IMR-90 (cell line): ENCODE measurements at regions not wholly inside any gene's neighbourhood (a gene's known extent, or its start where the extent isn't known, plus 50 kb on each side); places are given as distances from the start of the nearest gene placed in this dataset.

ENCODE experiments used
- ATAC-seq: fragments of 200-7000 bp; cut with Tn5 transposase; 2 replicates; pipeline ENCODE4 v1.9.1; 2020; ENCODE audit warnings: low read depth, mild to moderate bottlenecking, moderate library complexity
- BruUV-seq: library from RNA; stranded (reverse); fragments of 400-500 nt; replicated peaks from 2 replicates; lab custom pipeline; 2021; lab: Mats Ljungman, UMichigan
- CTCF ChIA-PET: fragments of 300-600 bp; formaldehyde crosslinking; extraction: SDS; loops from one replicate; lab custom pipeline; 2021; ENCODE audit warnings: antibody characterized with exemption; lab: Yijun Ruan, JAX
- POLR2A ChIA-PET: fragments of 300-600 bp; sonication (Branson Sonifier 250); formaldehyde crosslinking; loops from one replicate; lab custom pipeline; 2022; ENCODE audit warnings: antibody characterized with exemption; ENCODE audit not compliant: unreplicated experiment; lab: Charles Lee
- DNase-seq: peaks from one replicate; pipeline ENCODE4 v3.0.0; 2013
- H2AFZ ChIP-seq: replicated peaks from 2 replicates; pipeline ENCODE3; 2013; ENCODE audit warnings: low read length, mild to moderate bottlenecking; ENCODE audit not compliant: poor library complexity
- H2AK5ac ChIP-seq: 2 replicates; pipeline ENCODE4 v1.6.1; 2013; ENCODE audit warnings: low read depth, low read length, inconsistent platforms
- H2AK9ac ChIP-seq: replicated peaks from 2 replicates; pipeline ENCODE3; 2013; ENCODE audit warnings: mild to moderate bottlenecking, low read depth, low read length, moderate library complexity; ENCODE audit not compliant: poor library complexity
- H2BK120ac ChIP-seq: 2 replicates; pipeline ENCODE4 v1.6.1; 2013; ENCODE audit warnings: low read depth, low read length, inconsistent platforms
- H2BK15ac ChIP-seq: 3 replicates; pipeline ENCODE4 v1.6.1; 2013; ENCODE audit warnings: low read depth, low read length, inconsistent platforms
- H2BK20ac ChIP-seq: 2 replicates; pipeline ENCODE4 v1.6.1; 2013; ENCODE audit warnings: low read depth, mild to moderate bottlenecking, inconsistent platforms, low read length, moderate library complexity
- H2BK5ac ChIP-seq: 2 replicates; pipeline ENCODE4 v1.6.1; 2013; ENCODE audit warnings: mild to moderate bottlenecking, low read depth, low read length, inconsistent platforms; ENCODE audit not compliant: poor library complexity, severe bottlenecking
- H3K14ac ChIP-seq: replicated peaks from 2 replicates; pipeline ENCODE4 v1.6.1; 2013; ENCODE audit warnings: low read depth, low read length, inconsistent platforms
- H3K18ac ChIP-seq: 2 replicates; pipeline ENCODE4 v1.6.1; 2013; ENCODE audit warnings: low read depth, low read length, control low read depth
- H3K23ac ChIP-seq: 2 replicates; pipeline ENCODE4 v1.6.1; 2013; ENCODE audit warnings: low read depth, low read length, inconsistent platforms
- H3K27ac ChIP-seq: 2 replicates; pipeline ENCODE4 v1.5.1; 2013; ENCODE audit warnings: mild to moderate bottlenecking, control low read depth, low read length; ENCODE audit not compliant: insufficient read depth
- H3K27me3 ChIP-seq: 2 replicates; pipeline ENCODE4 v1.6.1; 2013; ENCODE audit warnings: low read length; ENCODE audit not compliant: control insufficient read depth, insufficient read depth
- H3K36me3 ChIP-seq: 2 replicates; pipeline ENCODE4 v1.6.1; 2013; ENCODE audit warnings: low read length, mixed read lengths; ENCODE audit not compliant: control insufficient read depth, insufficient read depth
- H3K4ac ChIP-seq: 2 replicates; pipeline ENCODE4 v1.6.1; 2013; ENCODE audit warnings: low read depth, low read length, inconsistent platforms
- H3K4me1 ChIP-seq: 2 replicates; pipeline ENCODE4 v1.6.1; 2013; ENCODE audit warnings: low read length, mixed read lengths; ENCODE audit not compliant: control insufficient read depth, insufficient read depth
- H3K4me2 ChIP-seq: 2 replicates; pipeline ENCODE4 v1.6.1; 2013; ENCODE audit warnings: low read depth, mild to moderate bottlenecking, control low read depth, low read length, moderate library complexity
- H3K4me3 ChIP-seq: 2 replicates; pipeline ENCODE4 v1.5.1; 2013; ENCODE audit warnings: low read depth, mild to moderate bottlenecking, control low read depth, low read length, moderate library complexity; ENCODE audit not compliant: insufficient read depth
- H3K56ac ChIP-seq: 2 replicates; pipeline ENCODE4 v1.6.1; 2013; ENCODE audit warnings: low read length, inconsistent platforms; ENCODE audit not compliant: insufficient read depth; ENCODE audit errors: extremely low read depth
- H3K79me1 ChIP-seq, 2 experiments: 2 replicates each; pipeline ENCODE4 v1.6.1; 2013; ENCODE audit warnings: low read length in 2 of 2, inconsistent platforms in 1 of 2, low read depth in 1 of 2
- H3K9ac ChIP-seq: 2 replicates; pipeline ENCODE4 v1.6.1; 2013; ENCODE audit warnings: low read depth, low read length, control low read depth
- H3K9me1 ChIP-seq: 2 replicates; pipeline ENCODE4 v1.6.1; 2013; ENCODE audit warnings: low read length, inconsistent platforms; ENCODE audit not compliant: insufficient read depth
- H3K9me3 ChIP-seq: 2 replicates; pipeline ENCODE4 v1.6.1; 2013; ENCODE audit warnings: low read length; ENCODE audit not compliant: control insufficient read depth, insufficient read depth
- H4K20me1 ChIP-seq: 2 replicates; pipeline ENCODE4 v1.6.1; 2013; ENCODE audit warnings: low read length, inconsistent platforms; ENCODE audit not compliant: insufficient read depth
- H4K5ac ChIP-seq: 2 replicates; pipeline ENCODE4 v1.6.1; 2013; ENCODE audit warnings: mild to moderate bottlenecking, low read depth, low read length, control low read depth
- H4K8ac ChIP-seq, 2 experiments: 2 replicates each; pipeline ENCODE4 v1.6.1; 2013; ENCODE audit warnings: low read depth in 2 of 2, low read length in 2 of 2, control low read depth in 1 of 2, inconsistent platforms in 1 of 2
- H4K91ac ChIP-seq: 2 replicates; pipeline ENCODE4 v1.6.1; 2013; ENCODE audit warnings: low read depth, low read length, inconsistent platforms; ENCODE audit not compliant: insufficient read depth
- CTCF ChIP-seq: conservative IDR thresholded peaks from 2 replicates; pipeline ENCODE4 v1.5.1; 2012; ENCODE audit warnings: mild to moderate bottlenecking, low read depth, low read length, improper control_type of control experiment
- ELK1 ChIP-seq: fragments of 150-350 bp; IDR thresholded peaks from 2 replicates; pipeline ENCODE4 v1.6.1; 2016; ENCODE audit warnings: low read depth, mild to moderate bottlenecking, low read length, moderate library complexity, borderline replicate concordance
- RAD21 ChIP-seq: IDR thresholded peaks from 2 replicates; pipeline ENCODE4 v1.6.1; 2012; ENCODE audit warnings: low read length, improper control_type of control experiment
- WGBS, 2 experiments: methylation state at CpG; one replicate each; pipeline versions ENCODE4 v1.1.5 to v1.1.7; 2013; ENCODE audit warnings: missing lambda C conversion rate in 2 of 2; ENCODE audit not compliant: insufficient read length in 1 of 2; ENCODE audit errors: extremely low coverage in 2 of 2; 5-methylcytosine and 5-hydroxymethylcytosine counted together
- dilution Hi-C: fragments of 300-500 bp; cut with HindIII; formaldehyde crosslinking; loops from one replicate; pipeline ENCODE4 v1.14.3; 2018; ENCODE audit warnings: low sequenced_read_pairs; ENCODE audit not compliant: unreplicated experiment
- in situ Hi-C: fragments of 300-500 bp; cut with MboI; formaldehyde crosslinking; loops from 3 replicates; pipeline ENCODE4 v1.14.3; 2019; ENCODE audit warnings: low sequenced_read_pairs, inconsistent platforms, mixed read lengths
- intact Hi-C: fragments of 100-400 bp; cut with micrococcal nuclease; formaldehyde crosslinking; loops from 2 replicates; pipeline ENCODE4 v1.10.0; 2022

- Histone ChIP-seq H2BK15ac (no peak overlapping the region), H3K14ac (no peak overlapping the region), H3K27ac (no peak overlapping the region), H3K9ac (no peak overlapping the region), H2BK20ac (no peak overlapping the region), H2AFZ (no peak overlapping the region), H3K18ac (no peak overlapping the region), H3K23ac (no peak overlapping the region), H2AK5ac (no peak overlapping the region), H4K8ac (no peak overlapping the region), H3K4me2 (no peak overlapping the region), H4K5ac (no peak overlapping the region), H3K4ac (no peak overlapping the region), H3K79me1 (no peaks in the 10 kb centered on the region), H3K4me3 (no peak overlapping the region), H3K27me3 (no peaks in the 10 kb centered on the region; the same call in 1 of the 2 replicates), H3K4me1 (no peaks in the 10 kb centered on the region), H3K9me3 (no peaks in the 10 kb centered on the region), H3K56ac (no peak overlapping the region), H2BK5ac (no peak overlapping the region), H3K36me3 (no peaks in the 10 kb centered on the region), H3K9me1 (no peaks in the 10 kb centered on the region), H4K91ac (no peak overlapping the region), H2BK120ac (no peak overlapping the region), H2AK9ac (no peak overlapping the region), H4K20me1 (no peaks in the 10 kb centered on the region)
- WGBS, 2 experiments = no CpG with 5 or more reads among the region's 2 CpGs
- ChIA-PET CTCF (no interaction called here), POLR2A (no interaction called here)
- TF ChIP-seq RAD21 = no peak
- no peak for TF ChIP-seq ELK1
- no peak for TF ChIP-seq CTCF
- BruUV-seq = no TSS peak
- no peak for ATAC-seq
- no peak for DNase-seq
- in situ Hi-C loops = no loop called here
- dilution Hi-C loops = no loop called here
- intact Hi-C loops = no loop called here
Observed at GRCh38 chr4:55758066-55758465, 61.5 kb upstream of the EXOC1L start.
